Mesenchymal stem cell (in vitro differentiated cells and primary cell): ENCODE measurements at regions not wholly inside any gene's neighbourhood (a gene's known extent, or its start where the extent isn't known, plus 50 kb on each side); places are given as distances from the start of the nearest gene placed in this dataset.

Experiments used
- DNase-seq: peaks from one replicate; pipeline ENCODE4 v3.0.0-alpha.2; 2013
- H2AFZ ChIP-seq: one replicate; pipeline ENCODE4 v1.6.1; 2013; ENCODE audit warnings: low read depth, mild to moderate bottlenecking, control low read depth, inconsistent platforms, low read length, moderate library complexity
- H2AK5ac ChIP-seq: 2 replicates; pipeline ENCODE4 v1.6.1; 2013; ENCODE audit warnings: low read length, moderate library complexity, mild to moderate bottlenecking, inconsistent platforms; ENCODE audit not compliant: severe bottlenecking
- H2BK120ac ChIP-seq: one replicate; pipeline ENCODE4 v1.6.1; 2013; ENCODE audit warnings: low read depth, mild to moderate bottlenecking, inconsistent platforms, low read length, moderate library complexity
- H2BK12ac ChIP-seq, 2 experiments: one replicate each; pipeline ENCODE4 v1.6.1; 2013; ENCODE audit warnings: inconsistent platforms in 2 of 2, low read length in 2 of 2, mild to moderate bottlenecking in 2 of 2, moderate library complexity in 2 of 2, control low read depth in 1 of 2
- H2BK15ac ChIP-seq: one replicate; pipeline ENCODE4 v1.6.1; 2013; ENCODE audit warnings: mild to moderate bottlenecking, low read depth, inconsistent platforms; ENCODE audit not compliant: poor library complexity, severe bottlenecking
- H2BK5ac ChIP-seq: 2 replicates; pipeline ENCODE4 v1.6.1; 2013; ENCODE audit warnings: low read depth, mild to moderate bottlenecking, low read length, control low read depth, inconsistent platforms; ENCODE audit not compliant: poor library complexity, severe bottlenecking
- H3K14ac ChIP-seq, 2 experiments: one replicate each; pipeline ENCODE4 v1.6.1; 2013; ENCODE audit warnings: inconsistent platforms in 2 of 2, low read length in 2 of 2, control low read depth in 1 of 2, mild to moderate bottlenecking in 1 of 2, moderate library complexity in 1 of 2
- H3K18ac ChIP-seq, 2 experiments: one replicate each; pipeline ENCODE4 v1.6.1; 2013; ENCODE audit warnings: inconsistent platforms in 2 of 2, low read length in 2 of 2, control low read depth in 1 of 2, low read depth in 1 of 2, mild to moderate bottlenecking in 1 of 2
- H3K23ac ChIP-seq, 2 experiments: one replicate each; pipeline ENCODE4 v1.6.1; 2013; ENCODE audit warnings: inconsistent platforms in 2 of 2, low read length in 2 of 2, mild to moderate bottlenecking in 2 of 2, moderate library complexity in 2 of 2, control low read depth in 1 of 2
- H3K27ac ChIP-seq: 2 replicates; pipeline ENCODE4 v1.5.1; 2013; ENCODE audit warnings: mild to moderate bottlenecking, moderate library complexity, low read length, control low read depth, inconsistent platforms; ENCODE audit not compliant: poor library complexity, severe bottlenecking
- H3K27me3 ChIP-seq, 2 experiments: 2 replicates each; pipeline versions ENCODE4 v1.6.1 to v1.7.0; 2013; ENCODE audit warnings: low read length in 2 of 2, mild to moderate bottlenecking in 2 of 2, moderate library complexity in 2 of 2, control low read depth in 1 of 2, inconsistent platforms in 1 of 2; ENCODE audit not compliant: control insufficient read depth in 1 of 2, insufficient read depth in 1 of 2
- H3K36me3 ChIP-seq, 2 experiments: 2 replicates each; pipeline versions ENCODE4 v1.6.1 to v1.7.0; 2013; ENCODE audit warnings: low read length in 2 of 2, control low read depth in 1 of 2, inconsistent platforms in 1 of 2, low read depth in 1 of 2, mild to moderate bottlenecking in 1 of 2; ENCODE audit not compliant: insufficient read depth in 2 of 2, control insufficient read depth in 1 of 2
- H3K4ac ChIP-seq, 2 experiments: one replicate each; pipeline ENCODE4 v1.6.1; 2013; ENCODE audit warnings: inconsistent platforms in 2 of 2, low read length in 2 of 2, mild to moderate bottlenecking in 2 of 2, moderate library complexity in 2 of 2, control low read depth in 1 of 2, low read depth in 1 of 2
- H3K4me1 ChIP-seq: 2 replicates; pipeline ENCODE4 v1.6.1; 2013; ENCODE audit warnings: low read depth, low read length, control low read depth; ENCODE audit not compliant: control insufficient read depth, insufficient read depth
- H3K4me2 ChIP-seq: 2 replicates; pipeline ENCODE4 v1.6.1; 2013; ENCODE audit warnings: low read length, mild to moderate bottlenecking, inconsistent platforms; ENCODE audit not compliant: poor library complexity, severe bottlenecking
- H3K4me3 ChIP-seq, 2 experiments: 2 replicates each; pipeline versions ENCODE4 v1.5.1 to v1.7.0; 2013; ENCODE audit warnings: low read length in 2 of 2, mild to moderate bottlenecking in 2 of 2, control low read depth in 1 of 2, low read depth in 1 of 2; ENCODE audit not compliant: insufficient read depth in 1 of 2
- H3K79me1 ChIP-seq: replicated peaks from 2 replicates; pipeline ENCODE4 v1.6.1; 2013; ENCODE audit warnings: mild to moderate bottlenecking, control low read depth, low read length, inconsistent platforms; ENCODE audit not compliant: poor library complexity, severe bottlenecking
- H3K9ac ChIP-seq: 2 replicates; pipeline ENCODE4 v1.7.0; 2013; ENCODE audit warnings: mild to moderate bottlenecking, low read length, moderate library complexity
- H3K9me3 ChIP-seq: 2 replicates; pipeline ENCODE4 v1.7.0; 2013; ENCODE audit warnings: mild to moderate bottlenecking, low read length; ENCODE audit not compliant: control insufficient read depth
- H4K8ac ChIP-seq: one replicate; pipeline ENCODE4 v1.6.1; 2013; ENCODE audit warnings: inconsistent platforms, mild to moderate bottlenecking, low read length, moderate library complexity
- H4K91ac ChIP-seq: one replicate; pipeline ENCODE4 v1.6.1; 2013; ENCODE audit warnings: mild to moderate bottlenecking, low read length, inconsistent platforms
- WGBS: methylation state at CpG from one replicate; pipeline ENCODE4 v1.1.7; 2013; ENCODE audit warnings: mixed read lengths; 5-methylcytosine and 5-hydroxymethylcytosine counted together

DNA sequence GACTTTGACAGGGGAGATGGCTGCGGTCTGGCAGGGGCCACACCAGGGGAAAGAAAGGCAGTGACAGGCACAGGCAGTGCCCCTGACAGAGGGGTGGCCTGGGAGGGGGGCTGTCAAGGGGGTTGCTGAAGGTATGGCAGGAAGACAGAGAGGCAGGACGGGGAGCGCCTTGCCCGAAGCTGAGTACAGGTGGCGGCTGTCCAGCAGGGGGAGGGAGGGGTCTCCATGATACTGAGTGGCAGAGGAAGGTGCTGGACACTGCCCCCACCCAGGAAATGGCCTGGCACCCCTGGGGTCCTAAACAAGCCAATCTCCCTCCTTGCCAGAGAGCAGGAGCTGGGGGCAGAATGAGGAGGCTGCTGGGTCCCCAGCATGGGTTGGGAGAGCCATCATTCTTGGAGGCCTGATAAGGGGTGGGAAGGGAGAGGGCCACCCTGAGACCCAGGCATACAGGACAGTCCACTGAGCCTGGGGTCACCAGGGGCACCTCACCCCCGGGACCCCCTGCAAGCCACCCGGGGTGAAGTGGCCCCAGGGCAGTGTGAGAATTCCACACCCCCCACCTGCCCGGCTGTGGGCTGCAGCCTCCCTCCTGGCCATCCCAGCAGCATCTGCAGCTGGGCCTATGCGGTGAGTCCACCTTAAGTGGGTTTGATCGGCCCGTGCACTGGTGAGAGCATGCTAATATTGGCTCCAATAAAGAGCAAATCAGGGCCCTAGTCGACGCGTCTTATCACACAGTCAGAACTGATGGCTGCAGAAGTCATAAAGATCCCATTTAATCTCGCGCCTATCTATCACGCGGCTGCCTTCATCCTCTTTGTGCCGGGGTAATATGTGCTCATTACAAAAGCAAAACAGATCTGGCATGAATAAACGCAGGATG is 108.5 kb downstream of the FAM53A start:
- Histone ChIP-seq H2BK15ac (no peak overlapping the region), H3K9ac (no peak overlapping the region), H2BK5ac (no peak overlapping the region), H3K18ac (no peak overlapping the region), H3K4me2 (no peak overlapping the region), H3K4ac (no peak overlapping the region), H3K23ac (no peak overlapping the region), H4K91ac (no peak overlapping the region), H3K27me3 (peaks cover 12 to 19% of the 10 kb centered on the region in 2 experiments), H3K4me3 (no peak overlapping the region), H3K14ac (peak overlapping the region in 1 of 2 experiments; percentile 4), H2BK12ac (no peak overlapping the region), H3K79me1 (peaks cover 3% of the 10 kb centered on the region), H2AFZ (no peak overlapping the region), H4K8ac (no peak overlapping the region), H3K9me3 (no peaks in the 10 kb centered on the region), H2AK5ac (no peak overlapping the region), H3K36me3 (peaks cover 0 to 3% of the 10 kb centered on the region in 2 experiments), H2BK120ac (no peak overlapping the region), H3K27ac (no peak overlapping the region), H3K4me1 (peaks cover 20% of the 10 kb centered on the region)
- DNase-seq = no peak
- 83% methylated on average over 20 of the region's 20 CpGs for WGBS

DNA sequence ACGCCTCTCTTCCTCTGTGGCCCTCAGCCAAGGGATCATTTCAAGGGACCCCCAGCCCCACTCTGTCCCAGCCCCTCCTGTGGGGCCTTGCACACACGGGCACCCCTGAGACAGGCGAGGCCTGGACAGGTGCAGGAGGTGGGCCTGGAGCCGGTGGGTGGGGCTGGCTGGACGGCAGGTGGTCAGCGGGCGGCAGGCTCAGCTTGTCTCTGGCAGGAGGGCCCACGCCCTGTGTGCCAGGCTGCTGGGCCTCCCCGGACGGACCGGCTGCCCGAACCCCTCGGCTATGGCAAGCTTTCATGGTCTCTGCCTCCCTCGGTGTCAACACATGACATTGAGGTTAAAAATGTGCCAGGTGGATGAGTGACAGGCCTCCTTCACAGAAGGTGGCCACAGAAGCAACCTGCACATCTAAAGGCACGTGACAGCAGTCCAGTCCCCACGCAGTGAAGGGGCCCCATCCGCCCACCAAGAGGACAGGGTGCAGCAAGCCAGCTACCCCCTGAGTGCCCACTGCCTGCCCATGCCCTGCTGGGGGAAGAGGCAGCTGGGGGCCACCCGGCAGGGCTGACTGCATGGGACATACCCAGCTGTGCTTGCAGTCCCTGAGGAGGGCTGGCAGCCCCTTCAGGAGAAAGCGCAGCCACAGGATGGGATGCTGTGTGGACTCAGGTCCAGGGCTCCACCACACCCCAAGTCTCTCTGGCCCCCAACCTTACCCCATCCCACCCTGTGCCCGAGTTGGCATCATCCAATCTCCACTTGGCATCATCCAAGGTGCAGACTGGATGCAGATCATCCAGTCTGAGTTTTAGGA is 109.3 kb downstream of the FAM53A start:
- no peak overlapping the region for H3K4me3 ChIP-seq
- no peak overlapping the region for H3K18ac ChIP-seq
- no peak overlapping the region for H2BK15ac ChIP-seq
- H4K91ac ChIP-seq = no peak overlapping the region
- no peak for DNase-seq
- H3K27me3 ChIP-seq = peaks cover 19 to 20% of the 10 kb centered on the region in 2 experiments
- H3K4ac ChIP-seq = no peak overlapping the region
- H3K23ac ChIP-seq = no peak overlapping the region
- H3K36me3 ChIP-seq = peaks cover 0 to 3% of the 10 kb centered on the region in 2 experiments
- H3K9me3 ChIP-seq = no peaks in the 10 kb centered on the region
- no peak overlapping the region for H2AFZ ChIP-seq
- no peak overlapping the region for H2BK120ac ChIP-seq
- peaks cover 17% of the 10 kb centered on the region for H3K4me1 ChIP-seq
- peak overlapping the region; percentile 14 for H4K8ac ChIP-seq
- WGBS = 85% methylated on average over 20 of the region's 20 CpGs
- H3K79me1 ChIP-seq = peaks cover 3% of the 10 kb centered on the region
- no peak overlapping the region for H3K4me2 ChIP-seq
- H2AK5ac ChIP-seq = no peak overlapping the region
- H3K9ac ChIP-seq = no peak overlapping the region
- no peak overlapping the region for H2BK5ac ChIP-seq
- peak overlapping the region in 1 of 2 experiments; percentile 11 for H3K14ac ChIP-seq
- no peak overlapping the region for H3K27ac ChIP-seq
- peak overlapping the region in 1 of 2 experiments; percentile 24 for H2BK12ac ChIP-seq

DNA sequence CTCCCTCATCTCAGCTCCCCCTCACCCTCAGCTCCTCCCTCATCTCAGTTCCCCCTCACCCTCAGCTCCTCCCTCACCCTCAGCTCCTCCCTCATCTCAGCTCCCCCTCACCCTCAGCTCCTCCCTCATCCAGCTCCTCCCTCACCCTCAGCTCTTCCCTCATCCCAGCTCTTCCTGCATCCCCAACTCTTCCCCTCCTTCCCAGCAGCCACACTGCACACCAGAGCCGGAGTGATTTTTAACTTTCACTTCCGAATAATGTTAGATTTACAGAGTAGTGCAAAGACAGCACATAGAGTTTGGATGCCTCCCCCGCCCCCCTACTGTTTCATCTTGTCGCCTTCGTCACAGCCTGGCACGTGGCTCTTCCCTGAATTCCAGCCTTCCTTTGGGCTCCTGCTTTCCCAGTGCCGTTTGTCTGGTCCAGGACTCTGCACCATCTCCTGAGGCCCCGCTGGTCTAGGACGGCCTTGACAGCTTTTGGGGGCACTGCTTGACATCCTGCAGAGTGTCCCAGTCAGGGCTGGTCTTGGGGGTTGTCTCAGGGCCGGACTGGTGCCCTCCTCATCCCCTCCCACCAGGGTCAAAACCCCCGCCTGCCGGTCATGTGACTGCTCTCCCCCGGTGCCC is 110.2 kb downstream of the FAM53A start:
- H3K4ac ChIP-seq = no peak overlapping the region
- H2BK15ac ChIP-seq = no peak overlapping the region
- H3K27ac ChIP-seq = no peak overlapping the region
- H3K9ac ChIP-seq = no peak overlapping the region
- H3K36me3 ChIP-seq = peaks cover 0 to 3% of the 10 kb centered on the region in 2 experiments
- no peaks in the 10 kb centered on the region for H3K9me3 ChIP-seq
- H3K18ac ChIP-seq = no peak overlapping the region
- H2BK12ac ChIP-seq = no peak overlapping the region
- H3K4me3 ChIP-seq = no peak overlapping the region
- H4K91ac ChIP-seq = no peak overlapping the region
- peaks cover 3% of the 10 kb centered on the region for H3K79me1 ChIP-seq
- WGBS = 74% methylated on average over 13 of the region's 13 CpGs
- H2AK5ac ChIP-seq = no peak overlapping the region
- H3K23ac ChIP-seq = no peak overlapping the region
- peaks cover 11% of the 10 kb centered on the region for H3K4me1 ChIP-seq
- no peak overlapping the region for H3K4me2 ChIP-seq
- H2BK5ac ChIP-seq = no peak overlapping the region
- H2AFZ ChIP-seq = no peak overlapping the region
- H2BK120ac ChIP-seq = no peak overlapping the region
- no peak for DNase-seq
- H3K27me3 ChIP-seq = peaks cover 19 to 28% of the 10 kb centered on the region in 2 experiments
- H3K14ac ChIP-seq = no peak overlapping the region
- no peak overlapping the region for H4K8ac ChIP-seq
